Caco-2 (cell line): ENCODE measurements at regions not wholly inside any gene's neighbourhood (a gene's known extent, or its start where the extent isn't known, plus 50 kb on each side); places are given as distances from the start of the nearest gene placed in this dataset.
"Not testable (repeated sequence)": the region's sequence is repeated elsewhere in the genome, so short reads cannot be mapped to it uniquely, and the experiment has no call there.

Experiments used
- BruUV-seq: library from RNA; stranded (reverse); fragments of 400-500 nt; replicated peaks from 2 replicates; lab custom pipeline; 2021; lab: Mats Ljungman, UMichigan
- CTCF ChIA-PET: fragments of 300-600 bp; sonication (Branson Sonifier 250); formaldehyde crosslinking; loops from one replicate; lab custom pipeline; 2022; ENCODE audit warnings: antibody characterized with exemption; lab: Charles Lee
- POLR2A ChIA-PET: fragments of 300-600 bp; sonication (Branson Sonifier 250); formaldehyde crosslinking; loops from one replicate; lab custom pipeline; 2022; ENCODE audit warnings: antibody characterized with exemption; lab: Charles Lee
- DNase-seq, 2 experiments: peaks; one replicate each; pipeline versions ENCODE4 v3.0.0 to v3.0.0-alpha.2; 2020 to 2022
- H3K27me3 ChIP-seq: replicated peaks from 2 replicates; pipeline ENCODE4 v1.6.0; 2011; ENCODE audit warnings: low read length; ENCODE audit not compliant: control insufficient read depth, insufficient read depth
- H3K36me3 ChIP-seq: 2 replicates; pipeline ENCODE4 v1.5.1; 2011; ENCODE audit warnings: low read length; ENCODE audit not compliant: control insufficient read depth, insufficient read depth
- H3K4me1 ChIP-seq: fragments of 250-450 bp; sonication (Bioruptor Pico); 2 replicates; pipeline ENCODE4 v1.5.1; 2020; ENCODE audit warnings: mild to moderate bottlenecking
- H3K4me3 ChIP-seq: 2 replicates; pipeline ENCODE4 v1.5.1; 2011; ENCODE audit warnings: low read depth, mild to moderate bottlenecking, control low read depth, low read length
- H3K9me3 ChIP-seq: fragments of 250-450 bp; sonication (Bioruptor Pico); 2 replicates; pipeline ENCODE4 v1.5.1; 2020; ENCODE audit warnings: mild to moderate bottlenecking, moderate library complexity
- H3K27ac Mint-ChIP-seq: one replicate; pipeline ENCODE4 v1.8.0; 2022; ENCODE audit warnings: mixed read lengths; ENCODE audit not compliant: unreplicated experiment
- H3K27me3 Mint-ChIP-seq: one replicate; pipeline ENCODE4 v1.8.0; 2022; ENCODE audit warnings: mixed read lengths; ENCODE audit not compliant: insufficient read depth, unreplicated experiment
- H3K36me3 Mint-ChIP-seq: one replicate; pipeline ENCODE4 v1.8.0; 2022; ENCODE audit warnings: mild to moderate bottlenecking, mixed read lengths; ENCODE audit not compliant: insufficient read depth, unreplicated experiment
- H3K4me1 Mint-ChIP-seq: one replicate; pipeline ENCODE4 v1.8.0; 2022; ENCODE audit warnings: low read depth, mixed read lengths; ENCODE audit not compliant: unreplicated experiment
- H3K4me3 Mint-ChIP-seq: one replicate; pipeline ENCODE4 v1.8.0; 2022; ENCODE audit warnings: mild to moderate bottlenecking, moderate library complexity, mixed read lengths; ENCODE audit not compliant: unreplicated experiment
- H3K9me3 Mint-ChIP-seq: one replicate; pipeline ENCODE4 v1.8.0; 2022; ENCODE audit warnings: mixed read lengths; ENCODE audit not compliant: unreplicated experiment
- CTCF ChIP-seq, 2 experiments: fragments of 200-600 bp in 1 of 2; IDR thresholded peaks; 1 replicate in 1 of 2; 2 replicates in 1 of 2; pipeline versions ENCODE4 v1.5.1 to v1.8.0; 2011 to 2022; ENCODE audit warnings: antibody characterized with exemption in 1 of 2, control low read depth in 1 of 2, inconsistent platforms in 1 of 2, low read depth in 1 of 2, low read length in 1 of 2, mild to moderate bottlenecking in 1 of 2, moderate library complexity in 1 of 2; ENCODE audit not compliant: insufficient read depth in 1 of 2, severe bottlenecking in 1 of 2, unreplicated experiment in 1 of 2
- intact Hi-C: fragments of 100-400 bp; cut with micrococcal nuclease; formaldehyde crosslinking; loops from one replicate; pipeline ENCODE4 v1.10.0; 2022; ENCODE audit not compliant: unreplicated experiment

- H3K27me3 ChIP-seq = no peaks in the 10 kb centered on the region
- H3K36me3 Mint-ChIP-seq = no peaks in the 10 kb centered on the region
- POLR2A ChIA-PET = no interaction called here
Observed at GRCh38 chr17:63082952-63083351, 116.9 kb downstream of the TANC2 start.

GRCh38 chr17:63086483-63087185 is 120.6 kb downstream of the TANC2 start:
- peaks cover 11% of the 10 kb centered on the region for H3K27me3 Mint-ChIP-seq
- intact Hi-C loops = no loop called here
- Histone ChIP-seq H3K4me3 (no peak overlapping the region), H3K4me1 (no peaks in the 10 kb centered on the region), H3K36me3 (no peaks in the 10 kb centered on the region), H3K27me3 (no peaks in the 10 kb centered on the region), H3K9me3 (no peaks in the 10 kb centered on the region; the same call in 1 of the 2 replicates)
- no peak for DNase-seq
- H3K27ac Mint-ChIP-seq = no peak overlapping the region
- ChIA-PET POLR2A (no interaction called here), CTCF (no interaction called here)
- BruUV-seq = no TSS peak
- no peak for TF ChIP-seq CTCF (IDR thresholded peaks at IDR 0.05; ENCODE audit: insufficient read depth in 1 of 2, low read depth in 1 of 2, low read length in 1 of 2, severe bottlenecking in 1 of 2, unreplicated experiment in 1 of 2)
- H3K9me3 Mint-ChIP-seq = peaks cover 19% of the 10 kb centered on the region
- no peaks in the 10 kb centered on the region for H3K4me1 Mint-ChIP-seq
- H3K36me3 Mint-ChIP-seq = no peaks in the 10 kb centered on the region
- H3K4me3 Mint-ChIP-seq = no peak overlapping the region

More at GRCh38 chr17:63082952-63083351, 116.9 kb downstream of the TANC2 start:
- H3K4me1 ChIP-seq = no peaks in the 10 kb centered on the region
- Mint-ChIP-seq H3K4me1 (no peaks in the 10 kb centered on the region), H3K27me3 (peaks cover 19% of the 10 kb centered on the region), H3K9me3 (peaks cover 19% of the 10 kb centered on the region), H3K27ac (no peak overlapping the region), H3K4me3 (no peak overlapping the region)
- H3K36me3 ChIP-seq = no peaks in the 10 kb centered on the region
- CTCF ChIA-PET = interaction anchor here (1.8 kb wide), 1 partner anchor 324 kb away, joined by 13 read pairs; no protein-coding TSS in a partner anchor
- TF ChIP-seq CTCF (IDR thresholded peaks at IDR 0.05; ENCODE audit: insufficient read depth in 1 of 2, low read depth in 1 of 2, low read length in 1 of 2, severe bottlenecking in 1 of 2, unreplicated experiment in 1 of 2) = no peak
- BruUV-seq = no TSS peak
- intact Hi-C loops = loop anchor here (1.0 kb wide), 1 partner anchor 323 kb away; no protein-coding TSS in a partner anchor
- no peak for DNase-seq
- H3K4me3 ChIP-seq = no peak overlapping the region
- no peaks in the 10 kb centered on the region; the same call in 1 of the 2 replicates for H3K9me3 ChIP-seq

GRCh38 chr17:63090358-63091114 is 124.5 kb downstream of the TANC2 start:
- H3K27ac Mint-ChIP-seq, CTCF ChIA-PET, H3K4me3 ChIP-seq, H3K36me3 ChIP-seq, POLR2A ChIA-PET, H3K4me1 ChIP-seq, H3K36me3 Mint-ChIP-seq, DNase-seq, BruUV-seq, H3K4me1 Mint-ChIP-seq, intact Hi-C loops, H3K9me3 ChIP-seq, H3K27me3 Mint-ChIP-seq, H3K4me3 Mint-ChIP-seq, H3K27me3 ChIP-seq: not testable (repeated sequence)
- peaks cover 19% of the 10 kb centered on the region for H3K9me3 Mint-ChIP-seq

GRCh38 chr17:63091909-63092308 is 125.9 kb downstream of the TANC2 start:
- H3K9me3 ChIP-seq, H3K4me1 Mint-ChIP-seq, H3K4me3 ChIP-seq, H3K4me1 ChIP-seq, H3K36me3 Mint-ChIP-seq, DNase-seq, intact Hi-C loops, POLR2A ChIA-PET, H3K36me3 ChIP-seq, H3K9me3 Mint-ChIP-seq, H3K27me3 ChIP-seq, BruUV-seq, H3K27ac Mint-ChIP-seq, H3K4me3 Mint-ChIP-seq, CTCF ChIA-PET: not testable (repeated sequence)
- peaks cover 13% of the 10 kb centered on the region for H3K27me3 Mint-ChIP-seq
